Fibroblast of lung (primary cell): ENCODE measurements at regions not wholly inside any gene's neighbourhood (a gene's known extent, or its start where the extent isn't known, plus 50 kb on each side); places are given as distances from the start of the nearest gene placed in this dataset.

Source experiments
- DNase-seq, 2 donors: peaks; one replicate each; pipeline versions ENCODE4 v3.0.0 to v3.0.0-alpha.2; 2010; ENCODE audit warnings: low read depth in 2 of 2
- H2AFZ ChIP-seq: 2 replicates; pipeline ENCODE4 v1.5.1; 2012; ENCODE audit warnings: low read length, control low read depth, inconsistent platforms
- H3K27ac ChIP-seq: 2 replicates; pipeline ENCODE4 v1.5.1; 2011; ENCODE audit warnings: low read length, control low read depth; ENCODE audit not compliant: insufficient read depth
- H3K27me3 ChIP-seq: 2 replicates; pipeline ENCODE4 v1.5.1; 2011; ENCODE audit warnings: mild to moderate bottlenecking, low read length; ENCODE audit not compliant: control insufficient read depth, insufficient read depth
- H3K36me3 ChIP-seq: 2 replicates; pipeline ENCODE4 v1.5.1; 2011; ENCODE audit warnings: low read length; ENCODE audit not compliant: control insufficient read depth, insufficient read depth
- H3K4me1 ChIP-seq: 2 replicates; pipeline ENCODE4 v1.5.1; 2011; ENCODE audit warnings: low read length; ENCODE audit not compliant: control insufficient read depth, insufficient read depth; ENCODE audit errors: extremely low read depth
- H3K4me2 ChIP-seq: 2 replicates; pipeline ENCODE4 v1.5.1; 2011; ENCODE audit warnings: low read length, control low read depth; ENCODE audit not compliant: insufficient read depth; ENCODE audit errors: extremely low read depth
- H3K4me3 ChIP-seq, 4 experiments: fragments of 200-600 bp in 1 of 4; sonication (generic) in 1 of 4; replicated peaks in 1 of 4; 2 replicates each; pipeline ENCODE4 v1.5.1; 2011 to 2016; ENCODE audit warnings: low read length in 4 of 4, low read depth in 3 of 4, mild to moderate bottlenecking in 3 of 4, control low read depth in 2 of 4, inconsistent platforms in 1 of 4, mixed read lengths in 1 of 4; ENCODE audit not compliant: insufficient read depth in 1 of 4; ENCODE audit errors: control extremely low read depth in 1 of 4
- H3K79me2 ChIP-seq: 2 replicates; pipeline ENCODE4 v1.5.1; 2012; ENCODE audit warnings: mild to moderate bottlenecking, low read length, inconsistent platforms; ENCODE audit not compliant: control insufficient read depth, insufficient read depth
- H3K9ac ChIP-seq: 2 replicates; pipeline ENCODE4 v1.5.1; 2011; ENCODE audit warnings: mild to moderate bottlenecking, low read length, control low read depth; ENCODE audit not compliant: insufficient read depth
- H3K9me3 ChIP-seq: 2 replicates; pipeline ENCODE4 v1.5.1; 2012; ENCODE audit warnings: low read depth, low read length; ENCODE audit not compliant: control insufficient read depth, insufficient read depth
- H4K20me1 ChIP-seq: 2 replicates; pipeline ENCODE4 v1.5.1; 2011; ENCODE audit warnings: low read length; ENCODE audit not compliant: control insufficient read depth, insufficient read depth; ENCODE audit errors: extremely low read depth
- CTCF ChIP-seq, 2 donors: IDR thresholded peaks in 1 of 2; conservative IDR thresholded peaks in 1 of 2; 1 replicate in 1 of 2; 2 replicates in 1 of 2; pipeline ENCODE4 v1.5.1; 2011 to 2012; ENCODE audit warnings: low read length in 2 of 2, control low read depth in 1 of 2, inconsistent platforms in 1 of 2, low read depth in 1 of 2, mild to moderate bottlenecking in 1 of 2
- EZH2 ChIP-seq: IDR thresholded peaks from 2 replicates; pipeline ENCODE4 v1.5.1; 2012; ENCODE audit warnings: low read length, control low read depth, mild to moderate bottlenecking; ENCODE audit errors: missing control alignments

- H3K9me3 ChIP-seq: no peaks in the 10 kb centered on the region
- H3K79me2 ChIP-seq: no peaks in the 10 kb centered on the region
- DNase-seq: no peak
- H3K4me3 ChIP-seq: no peak overlapping the region
- H3K4me2 ChIP-seq: no peak overlapping the region
- H3K36me3 ChIP-seq: no peaks in the 10 kb centered on the region
- H2AFZ ChIP-seq: no peak overlapping the region
- H3K27ac ChIP-seq: no peak overlapping the region
- H3K9ac ChIP-seq: no peak overlapping the region
- H4K20me1 ChIP-seq: no peaks in the 10 kb centered on the region
- H3K4me1 ChIP-seq: no peaks in the 10 kb centered on the region
- no peaks in the 10 kb centered on the region for H3K27me3 ChIP-seq
- no peak for TF ChIP-seq EZH2
- no peak for TF ChIP-seq CTCF (conservative IDR thresholded peaks at IDR 0.05 in 1 of 2, IDR thresholded peaks at IDR 0.05 in 1 of 2; ENCODE audit: low read depth in 1 of 2, low read length in 2 of 2)
Observed at GRCh38 chr6:103255132-103255531, 1604.6 kb downstream of the HACE1 start.

GRCh38 chr6:103236923-103237322 lies 1622.8 kb downstream of the HACE1 start:
- TF ChIP-seq CTCF (conservative IDR thresholded peaks at IDR 0.05 in 1 of 2, IDR thresholded peaks at IDR 0.05 in 1 of 2; ENCODE audit: low read depth in 1 of 2, low read length in 2 of 2): no peak
- Histone ChIP-seq H4K20me1 (no peaks in the 10 kb centered on the region), H3K27me3 (no peaks in the 10 kb centered on the region), H2AFZ (no peak overlapping the region), H3K4me1 (no peaks in the 10 kb centered on the region), H3K36me3 (no peaks in the 10 kb centered on the region), H3K9me3 (no peaks in the 10 kb centered on the region), H3K4me3 (no peak overlapping the region), H3K4me2 (no peak overlapping the region), H3K9ac (no peak overlapping the region), H3K79me2 (no peaks in the 10 kb centered on the region), H3K27ac (no peak overlapping the region)
- no peak for DNase-seq

GRCh38 chr6:103231181-103231580 lies 1628.5 kb downstream of the HACE1 start:
- Histone ChIP-seq H2AFZ (no peak overlapping the region), H3K4me1 (no peaks in the 10 kb centered on the region), H3K4me2 (no peak overlapping the region), H3K27ac (no peak overlapping the region), H3K9ac (no peak overlapping the region), H3K9me3 (no peaks in the 10 kb centered on the region), H3K27me3 (no peaks in the 10 kb centered on the region), H3K36me3 (no peaks in the 10 kb centered on the region), H3K79me2 (no peaks in the 10 kb centered on the region), H3K4me3 (no peak overlapping the region), H4K20me1 (no peaks in the 10 kb centered on the region)
- DNase-seq: no peak
- TF ChIP-seq EZH2 (no peak), CTCF (conservative IDR thresholded peaks at IDR 0.05 in 1 of 2, IDR thresholded peaks at IDR 0.05 in 1 of 2; ENCODE audit: low read depth in 1 of 2, low read length in 2 of 2) (no peak)
